ENCODE measurements at regions not wholly inside any gene's neighbourhood (a gene's known extent, or its start where the extent isn't known, plus 50 kb on each side); places are given as distances from the start of the nearest gene placed in this dataset.

DNA sequence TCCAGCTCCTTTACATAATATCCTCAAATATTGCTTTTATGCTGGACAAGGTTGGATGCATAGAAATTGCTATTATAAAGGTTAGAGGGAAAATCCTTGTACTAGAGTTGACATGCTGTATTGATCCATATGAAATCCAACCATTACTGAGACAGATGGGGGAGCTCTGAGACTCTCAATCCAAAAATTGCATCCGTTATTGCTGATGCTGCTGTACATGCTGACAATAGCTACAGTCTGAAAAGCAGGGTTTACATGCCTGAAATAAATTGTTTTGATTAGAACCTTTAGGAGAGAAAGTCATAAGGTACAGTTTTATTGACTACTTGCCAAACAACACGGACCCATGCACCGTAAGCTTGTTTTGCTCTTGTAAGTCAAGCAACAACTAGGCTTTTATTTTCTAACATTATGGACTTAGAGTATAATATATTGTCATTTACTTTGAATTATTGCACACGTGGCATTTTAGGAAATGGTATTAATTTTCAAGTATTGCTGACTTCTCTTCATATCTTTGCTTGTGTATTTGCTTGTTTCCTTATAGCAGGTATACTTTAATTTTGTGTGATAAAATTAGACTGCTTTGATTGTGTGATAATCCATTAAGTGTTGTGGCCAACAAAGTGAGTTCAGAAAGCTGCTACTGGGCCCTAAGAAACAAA lies 1365.2 kb downstream of the STIM2 start:
- H3K4me3 ChIP-seq (ENCODE audit: low read length): no peak overlapping the region
- peaks cover 15% of the 10 kb centered on the region for H3K4me1 ChIP-seq (ENCODE audit: insufficient read depth, low read length)
- H3K27me3 ChIP-seq (ENCODE audit: insufficient read depth, low read length): no peaks in the 10 kb centered on the region
- H3K9me3 ChIP-seq (ENCODE audit: insufficient read depth, low read depth, low read length): no peaks in the 10 kb centered on the region
- H3K36me3 ChIP-seq (ENCODE audit: insufficient read depth, low read depth, low read length): no peaks in the 10 kb centered on the region
- no peak overlapping the region for H3K27ac ChIP-seq (ENCODE audit: low read length)
- no peak overlapping the region for H3K9ac ChIP-seq (ENCODE audit: low read depth, low read length)

DNA sequence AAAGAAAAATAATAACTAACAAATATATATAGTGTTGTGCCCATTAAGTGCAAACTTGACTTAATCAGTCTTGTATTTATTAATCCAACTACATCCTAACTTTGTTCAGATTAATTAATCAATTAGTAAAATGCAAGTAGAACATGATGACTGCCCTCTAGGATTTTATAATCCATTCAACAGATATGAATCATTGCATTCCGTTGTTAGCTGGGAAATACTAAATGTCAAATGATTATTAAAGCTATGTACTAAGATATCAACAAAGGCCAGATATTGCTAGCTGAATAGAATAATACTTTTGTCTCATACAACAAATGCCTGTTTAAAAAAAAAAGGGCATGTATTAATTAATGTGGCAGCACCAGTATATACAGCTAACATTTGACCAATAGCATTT lies 1366.3 kb downstream of the STIM2 start:
- H3K9me3 ChIP-seq (ENCODE audit: insufficient read depth, low read depth, low read length): no peaks in the 10 kb centered on the region
- no peak overlapping the region for H3K4me3 ChIP-seq (ENCODE audit: low read length)
- H3K36me3 ChIP-seq (ENCODE audit: insufficient read depth, low read depth, low read length): no peaks in the 10 kb centered on the region
- H3K27ac ChIP-seq (ENCODE audit: low read length): no peak overlapping the region
- H3K27me3 ChIP-seq (ENCODE audit: insufficient read depth, low read length): no peaks in the 10 kb centered on the region
- no peak overlapping the region for H3K9ac ChIP-seq (ENCODE audit: low read depth, low read length)
- peaks cover 15% of the 10 kb centered on the region for H3K4me1 ChIP-seq (ENCODE audit: insufficient read depth, low read length)

DNA sequence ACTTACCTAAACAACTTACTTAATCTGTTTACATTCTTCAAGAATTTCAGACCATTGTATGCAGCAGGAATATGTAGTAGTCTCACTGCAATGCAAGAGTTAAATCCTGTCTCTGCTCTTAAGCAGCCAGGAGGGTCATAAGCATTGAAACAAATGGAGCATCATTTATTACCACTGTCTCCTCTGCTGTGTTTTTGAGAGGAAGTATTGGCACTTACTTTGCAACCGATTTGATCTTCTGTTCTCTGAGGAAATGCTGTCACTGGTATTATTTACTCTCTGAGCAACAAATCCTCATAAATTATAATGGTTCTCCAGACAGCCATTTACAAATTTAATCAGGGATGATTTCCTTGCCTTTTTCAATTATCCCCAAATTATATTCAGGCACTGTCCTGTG lies 1367.1 kb downstream of the STIM2 start:
- H3K4me3 ChIP-seq (ENCODE audit: low read length): no peak overlapping the region
- no peaks in the 10 kb centered on the region for H3K9me3 ChIP-seq (ENCODE audit: insufficient read depth, low read depth, low read length)
- no peaks in the 10 kb centered on the region for H3K27me3 ChIP-seq (ENCODE audit: insufficient read depth, low read length)
- H3K27ac ChIP-seq (ENCODE audit: low read length): no peak overlapping the region
- H3K4me1 ChIP-seq (ENCODE audit: insufficient read depth, low read length): peaks cover 15% of the 10 kb centered on the region
- no peak overlapping the region for H3K9ac ChIP-seq (ENCODE audit: low read depth, low read length)
- no peaks in the 10 kb centered on the region for H3K36me3 ChIP-seq (ENCODE audit: insufficient read depth, low read depth, low read length)

DNA sequence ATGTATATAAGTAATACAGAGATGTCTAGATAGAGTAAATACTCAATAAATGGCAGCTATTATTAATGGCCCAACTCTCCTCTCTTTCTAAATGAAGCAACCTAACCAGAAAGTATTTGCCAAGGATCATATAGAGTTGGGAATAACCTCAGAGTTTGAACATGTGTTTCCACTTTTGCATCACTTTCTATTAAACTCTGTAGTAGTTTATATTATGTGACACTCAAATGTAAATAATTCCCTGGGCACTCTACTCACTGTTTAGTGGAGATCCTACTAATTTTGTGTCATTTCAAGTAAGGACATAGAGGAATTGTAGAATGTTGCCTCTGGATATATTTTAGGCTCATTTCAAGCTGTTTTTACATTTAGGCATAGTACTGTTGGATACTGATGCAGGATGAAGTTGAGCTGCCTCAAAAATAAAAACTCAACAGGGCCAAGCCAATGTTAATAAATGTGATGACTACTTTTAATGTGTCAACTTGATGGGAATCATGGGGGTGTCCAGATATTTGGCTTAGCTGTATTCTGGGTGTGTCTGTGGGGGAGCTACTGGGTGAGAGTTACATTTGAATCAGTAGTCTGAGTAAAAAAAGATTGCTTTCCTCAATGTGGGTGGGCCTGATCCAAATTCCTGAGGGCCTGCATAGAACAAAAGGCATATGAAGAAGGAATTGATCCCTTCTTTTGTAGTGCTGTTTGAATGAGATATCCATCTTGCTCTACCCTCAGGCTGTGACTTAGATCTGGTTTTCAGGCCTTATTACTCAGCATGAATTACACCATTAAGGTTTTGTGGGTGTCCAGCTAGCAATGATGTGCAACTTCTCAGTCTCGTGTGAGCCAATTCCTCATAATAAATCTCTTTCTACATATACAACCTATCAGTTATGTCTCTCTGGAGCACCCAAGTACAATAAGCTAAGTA lies 1368.2 kb downstream of the STIM2 start:
- Histone ChIP-seq H3K4me1 (ENCODE audit: insufficient read depth, low read length) (peaks cover 15% of the 10 kb centered on the region), H3K9ac (ENCODE audit: low read depth, low read length) (no peak overlapping the region), H3K27me3 (ENCODE audit: insufficient read depth, low read length) (no peaks in the 10 kb centered on the region), H3K27ac (ENCODE audit: low read length) (no peak overlapping the region), H3K36me3 (ENCODE audit: insufficient read depth, low read depth, low read length) (no peaks in the 10 kb centered on the region), H3K9me3 (ENCODE audit: insufficient read depth, low read depth, low read length) (no peaks in the 10 kb centered on the region), H3K4me3 (ENCODE audit: low read length) (no peak overlapping the region)

DNA sequence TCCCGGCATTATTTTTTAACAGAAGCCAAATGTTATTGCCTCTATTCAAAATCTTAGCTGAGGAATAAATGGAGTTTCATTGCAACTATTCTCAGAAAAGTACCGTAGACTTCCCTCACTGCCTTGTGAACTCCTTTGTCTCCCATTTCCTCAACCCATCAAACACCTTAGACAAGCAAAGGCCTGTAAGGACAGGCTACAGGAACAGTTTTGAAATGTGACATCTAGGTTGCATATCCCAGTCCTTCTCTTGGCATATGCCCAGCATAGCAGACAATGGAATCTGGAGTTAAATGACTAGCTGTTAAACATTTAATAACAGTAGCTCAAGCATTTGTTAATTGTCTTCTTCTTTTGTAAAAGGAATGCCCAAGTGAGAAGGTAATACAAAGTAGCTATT lies 1371.7 kb downstream of the STIM2 start:
- no peaks in the 10 kb centered on the region for H3K27me3 ChIP-seq (ENCODE audit: insufficient read depth, low read length)
- H3K27ac ChIP-seq (ENCODE audit: low read length): no peak overlapping the region
- H3K9me3 ChIP-seq (ENCODE audit: insufficient read depth, low read depth, low read length): no peaks in the 10 kb centered on the region
- H3K9ac ChIP-seq (ENCODE audit: low read depth, low read length): no peak overlapping the region
- H3K4me1 ChIP-seq (ENCODE audit: insufficient read depth, low read length): peaks cover 8% of the 10 kb centered on the region
- no peaks in the 10 kb centered on the region for H3K36me3 ChIP-seq (ENCODE audit: insufficient read depth, low read depth, low read length)
- H3K4me3 ChIP-seq (ENCODE audit: low read length): no peak overlapping the region

DNA sequence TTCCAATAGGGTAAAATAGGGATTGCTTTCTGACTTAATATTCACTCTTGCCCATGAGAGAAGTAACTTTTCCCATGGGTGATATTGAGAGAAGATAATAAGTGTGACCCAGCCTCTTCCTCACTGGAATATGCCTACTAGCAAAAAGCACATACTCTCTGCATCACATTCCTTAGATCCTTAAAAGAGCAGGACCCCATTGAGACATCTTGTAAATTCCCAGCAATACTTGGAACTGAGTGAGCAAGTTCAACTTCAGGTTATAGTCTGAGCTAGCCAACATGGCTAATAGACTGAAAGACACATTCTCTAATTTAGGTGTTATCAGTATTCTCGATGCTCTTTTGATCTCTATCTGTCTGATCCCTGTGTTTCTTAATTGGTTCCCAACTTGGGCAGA lies 1372.3 kb downstream of the STIM2 start:
- Histone ChIP-seq H3K9me3 (ENCODE audit: insufficient read depth, low read depth, low read length) (no peaks in the 10 kb centered on the region), H3K27ac (ENCODE audit: low read length) (no peak overlapping the region), H3K36me3 (ENCODE audit: insufficient read depth, low read depth, low read length) (no peaks in the 10 kb centered on the region), H3K9ac (ENCODE audit: low read depth, low read length) (no peak overlapping the region), H3K27me3 (ENCODE audit: insufficient read depth, low read length) (no peaks in the 10 kb centered on the region), H3K4me1 (ENCODE audit: insufficient read depth, low read length) (peaks cover 8% of the 10 kb centered on the region), H3K4me3 (ENCODE audit: low read length) (no peak overlapping the region)

DNA sequence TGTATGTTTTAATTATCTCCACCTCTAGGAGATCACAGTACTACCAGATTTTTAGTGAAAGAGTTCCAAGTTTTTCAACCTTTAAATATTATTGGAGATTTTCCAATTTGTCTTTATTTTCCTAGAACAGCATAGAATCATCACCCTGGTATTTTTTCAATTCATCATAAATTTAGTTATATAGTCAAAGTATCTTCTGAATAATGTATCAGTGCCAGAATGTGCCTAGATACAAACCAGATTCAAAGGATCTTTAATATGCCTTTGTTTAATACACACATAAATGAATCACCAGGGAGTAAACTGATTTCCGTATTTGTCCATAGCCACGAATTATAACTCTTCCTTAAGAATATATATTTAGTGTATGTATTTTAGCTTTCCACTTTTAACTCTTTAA lies 1373.1 kb downstream of the STIM2 start:
- no peak overlapping the region for H3K4me3 ChIP-seq (ENCODE audit: low read length)

DNA sequence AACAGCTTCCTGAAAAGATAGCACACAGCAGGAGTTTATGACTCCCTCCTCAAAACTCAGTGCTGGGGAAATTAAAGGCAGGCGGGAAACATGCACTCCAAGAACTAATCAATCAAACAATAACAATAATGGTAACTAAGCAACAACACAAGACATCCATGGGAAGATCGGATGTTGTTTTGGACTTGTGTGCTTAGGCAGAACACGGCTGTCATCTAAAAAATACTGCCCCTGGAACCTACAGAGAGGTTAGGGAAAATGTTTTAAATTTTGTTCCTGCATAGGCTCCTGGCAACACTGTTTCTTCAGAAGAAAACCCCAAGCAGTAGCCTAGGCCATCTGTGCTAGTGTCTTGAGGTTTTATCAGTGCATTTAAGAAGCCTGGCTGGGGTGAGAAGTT lies 1378.2 kb downstream of the STIM2 start:
- no peaks in the 10 kb centered on the region for H3K9me3 ChIP-seq (ENCODE audit: insufficient read depth, low read depth, low read length)
- H3K36me3 ChIP-seq (ENCODE audit: insufficient read depth, low read depth, low read length): no peaks in the 10 kb centered on the region
- H3K27me3 ChIP-seq (ENCODE audit: insufficient read depth, low read length): no peaks in the 10 kb centered on the region
- H3K4me1 ChIP-seq (ENCODE audit: insufficient read depth, low read length): no peaks in the 10 kb centered on the region
- no peak overlapping the region for H3K27ac ChIP-seq (ENCODE audit: low read length)
- no peak overlapping the region for H3K9ac ChIP-seq (ENCODE audit: low read depth, low read length)
- no peak overlapping the region for H3K4me3 ChIP-seq (ENCODE audit: low read length)

More for the DNA sequence above, 1373.1 kb downstream of the STIM2 start:
- H3K4me1 ChIP-seq (ENCODE audit: insufficient read depth, low read length): peaks cover 8% of the 10 kb centered on the region
- H3K9me3 ChIP-seq (ENCODE audit: insufficient read depth, low read depth, low read length): no peaks in the 10 kb centered on the region
- H3K27me3 ChIP-seq (ENCODE audit: insufficient read depth, low read length): no peaks in the 10 kb centered on the region
- H3K36me3 ChIP-seq (ENCODE audit: insufficient read depth, low read depth, low read length): no peaks in the 10 kb centered on the region
- H3K9ac ChIP-seq (ENCODE audit: low read depth, low read length): no peak overlapping the region
- H3K27ac ChIP-seq (ENCODE audit: low read length): no peak overlapping the region

DNA sequence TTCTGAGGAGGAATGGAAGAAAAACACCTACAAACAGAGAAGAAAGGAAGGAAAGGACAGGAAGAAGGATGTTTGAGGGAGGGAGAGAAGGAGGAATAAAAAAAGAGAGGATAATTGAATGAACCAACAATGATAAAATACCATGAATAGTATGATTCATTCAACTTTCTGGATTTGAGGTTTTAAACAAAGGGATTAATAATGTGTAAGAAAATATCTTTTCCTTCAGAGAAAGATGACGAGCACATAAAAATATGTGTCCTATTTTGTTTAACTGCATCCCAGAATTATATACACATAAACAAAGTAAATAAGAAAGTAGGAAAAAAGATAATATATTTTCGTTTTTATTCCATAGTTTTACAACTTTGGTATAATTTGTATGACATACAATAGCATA lies 1380.4 kb downstream of the STIM2 start:
- H3K4me3 ChIP-seq (ENCODE audit: low read length): no peak overlapping the region
- H3K36me3 ChIP-seq (ENCODE audit: insufficient read depth, low read depth, low read length): no peaks in the 10 kb centered on the region
- H3K9ac ChIP-seq (ENCODE audit: low read depth, low read length): no peak overlapping the region
- H3K9me3 ChIP-seq (ENCODE audit: insufficient read depth, low read depth, low read length): no peaks in the 10 kb centered on the region
- no peaks in the 10 kb centered on the region for H3K4me1 ChIP-seq (ENCODE audit: insufficient read depth, low read length)
- H3K27me3 ChIP-seq (ENCODE audit: insufficient read depth, low read length): no peaks in the 10 kb centered on the region
- H3K27ac ChIP-seq (ENCODE audit: low read length): no peak overlapping the region

DNA sequence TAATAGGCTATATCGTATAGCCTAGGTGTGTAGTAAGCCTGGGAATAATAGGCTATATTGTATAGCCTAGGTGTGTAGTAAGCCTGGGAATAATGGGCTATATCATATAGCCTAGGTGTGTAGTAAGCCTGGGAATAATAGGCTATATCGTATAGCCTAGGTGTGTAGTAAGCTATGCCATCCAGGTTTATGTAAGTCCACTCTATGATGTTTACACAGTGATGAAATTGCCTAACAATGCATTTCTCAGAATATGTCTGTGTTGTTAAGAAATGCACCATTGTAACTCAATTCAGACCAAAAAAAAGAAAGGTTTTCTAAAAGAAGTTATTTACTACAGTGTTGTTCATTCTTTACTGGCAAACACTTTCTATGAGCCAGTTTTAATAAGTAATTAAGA lies 1387.2 kb downstream of the STIM2 start:
- H3K9me3 ChIP-seq (ENCODE audit: insufficient read depth, low read depth, low read length): no peaks in the 10 kb centered on the region
- no peak overlapping the region for H3K4me3 ChIP-seq (ENCODE audit: low read length)
- no peaks in the 10 kb centered on the region for H3K36me3 ChIP-seq (ENCODE audit: insufficient read depth, low read depth, low read length)
- no peak overlapping the region for H3K27ac ChIP-seq (ENCODE audit: low read length)
- H3K9ac ChIP-seq (ENCODE audit: low read depth, low read length): no peak overlapping the region
- H3K27me3 ChIP-seq (ENCODE audit: insufficient read depth, low read length): no peaks in the 10 kb centered on the region
- no peaks in the 10 kb centered on the region for H3K4me1 ChIP-seq (ENCODE audit: insufficient read depth, low read length)

DNA sequence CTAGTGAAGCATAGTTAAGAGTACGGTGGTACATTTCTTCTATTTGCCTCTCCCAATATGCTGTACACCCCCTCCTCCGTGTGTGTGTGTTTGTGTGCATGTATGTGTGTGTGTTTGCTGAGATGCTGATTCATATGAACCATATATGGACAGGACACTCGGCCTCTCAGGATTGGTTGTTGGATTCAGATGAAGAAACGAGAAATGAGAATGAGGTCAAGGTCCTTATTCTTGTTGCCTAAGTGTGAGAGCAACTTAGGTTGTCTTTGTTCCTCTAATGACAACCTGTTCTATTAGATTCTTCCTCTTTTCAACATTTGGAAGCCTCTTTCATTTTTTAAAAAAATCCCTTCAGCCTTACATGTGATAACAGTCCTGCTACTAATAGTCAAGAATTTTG lies 1387.6 kb downstream of the STIM2 start:
- Histone ChIP-seq H3K27me3 (ENCODE audit: insufficient read depth, low read length) (no peaks in the 10 kb centered on the region), H3K4me1 (ENCODE audit: insufficient read depth, low read length) (no peaks in the 10 kb centered on the region), H3K36me3 (ENCODE audit: insufficient read depth, low read depth, low read length) (no peaks in the 10 kb centered on the region), H3K4me3 (ENCODE audit: low read length) (no peak overlapping the region), H3K27ac (ENCODE audit: low read length) (no peak overlapping the region), H3K9ac (ENCODE audit: low read depth, low read length) (no peak overlapping the region), H3K9me3 (ENCODE audit: insufficient read depth, low read depth, low read length) (no peaks in the 10 kb centered on the region)

DNA sequence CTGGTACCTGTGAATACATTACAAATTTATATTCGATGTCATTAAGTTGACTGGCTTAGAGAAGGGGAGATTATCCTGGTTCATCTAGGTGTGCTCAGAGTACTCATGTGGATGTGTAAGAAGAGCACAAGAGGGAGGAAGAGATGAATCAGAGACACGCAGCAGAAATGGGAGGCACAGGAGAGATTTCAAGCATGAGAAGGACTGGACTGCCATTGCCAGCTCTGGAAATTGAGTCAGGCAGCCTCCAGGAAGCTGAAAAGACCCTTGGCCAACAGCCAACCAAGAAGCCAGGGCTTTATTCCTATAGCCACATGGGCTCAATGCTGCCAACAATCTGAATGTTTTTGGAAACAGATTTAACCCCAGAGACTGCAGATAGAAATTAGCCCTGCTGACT lies 1390.0 kb downstream of the STIM2 start:
- Histone ChIP-seq H3K9me3 (ENCODE audit: insufficient read depth, low read depth, low read length) (no peaks in the 10 kb centered on the region), H3K4me1 (ENCODE audit: insufficient read depth, low read length) (no peaks in the 10 kb centered on the region), H3K27ac (ENCODE audit: low read length) (no peak overlapping the region), H3K27me3 (ENCODE audit: insufficient read depth, low read length) (no peaks in the 10 kb centered on the region), H3K4me3 (ENCODE audit: low read length) (no peak overlapping the region), H3K9ac (ENCODE audit: low read depth, low read length) (no peak overlapping the region), H3K36me3 (ENCODE audit: insufficient read depth, low read depth, low read length) (no peaks in the 10 kb centered on the region)

Data from iPS-20b (cell line).